ENCODE measurements at regions not wholly inside any gene's neighbourhood (a gene's known extent, or its start where the extent isn't known, plus 50 kb on each side); places are given as distances from the start of the nearest gene placed in this dataset.

GRCh38 chrX:39675619-39676018 is 422.1 kb downstream of the BCOR start:
- intact Hi-C loops (cut with micrococcal nuclease; ENCODE audit: unreplicated experiment), result no loop called here
- Mint-ChIP-seq H3K9me3 (ENCODE audit: unreplicated experiment) (no peaks in the 10 kb centered on the region), H3K36me3 (ENCODE audit: insufficient read depth, unreplicated experiment) (no peaks in the 10 kb centered on the region), H3K4me1 (ENCODE audit: low read depth, unreplicated experiment) (peaks cover 4% of the 10 kb centered on the region), H3K27ac (ENCODE audit: unreplicated experiment) (no peak overlapping the region), H3K4me3 (ENCODE audit: unreplicated experiment) (no peak overlapping the region), H3K27me3 (ENCODE audit: insufficient read depth, unreplicated experiment) (no peaks in the 10 kb centered on the region)
- no TSS peak for BruUV-seq (replicated peaks)
- Histone ChIP-seq H3K9me3 (no peaks in the 10 kb centered on the region), H3K36me3 (ENCODE audit: control insufficient read depth, insufficient read depth, low read length) (no peaks in the 10 kb centered on the region), H3K27me3 (replicated peaks; ENCODE audit: control insufficient read depth, insufficient read depth, low read length) (no peaks in the 10 kb centered on the region), H3K4me1 (no peaks in the 10 kb centered on the region), H3K4me3 (ENCODE audit: low read depth, low read length) (no peak overlapping the region)
- ChIA-PET POLR2A (no interaction called here), CTCF (no interaction called here)
- TF ChIP-seq CTCF (IDR thresholded peaks at IDR 0.05; ENCODE audit: insufficient read depth in 1 of 2, low read depth in 1 of 2, low read length in 1 of 2, severe bottlenecking in 1 of 2, unreplicated experiment in 1 of 2), result no peak
- DNase-seq, result no peak

GRCh38 chrX:39676434-39676833 is 421.3 kb downstream of the BCOR start:
- H3K27me3 Mint-ChIP-seq (ENCODE audit: insufficient read depth, unreplicated experiment), result no peaks in the 10 kb centered on the region
- H3K36me3 Mint-ChIP-seq (ENCODE audit: insufficient read depth, unreplicated experiment), result no peaks in the 10 kb centered on the region
- ChIA-PET POLR2A (no interaction called here), CTCF (no interaction called here)
- Histone ChIP-seq H3K4me3 (ENCODE audit: low read depth, low read length) (no peak overlapping the region), H3K36me3 (ENCODE audit: control insufficient read depth, insufficient read depth, low read length) (no peaks in the 10 kb centered on the region), H3K4me1 (no peaks in the 10 kb centered on the region), H3K9me3 (no peaks in the 10 kb centered on the region), H3K27me3 (replicated peaks; ENCODE audit: control insufficient read depth, insufficient read depth, low read length) (no peaks in the 10 kb centered on the region)
- H3K9me3 Mint-ChIP-seq (ENCODE audit: unreplicated experiment), result no peaks in the 10 kb centered on the region
- no peak for DNase-seq
- H3K27ac Mint-ChIP-seq (ENCODE audit: unreplicated experiment), result no peak overlapping the region
- intact Hi-C loops (cut with micrococcal nuclease; ENCODE audit: unreplicated experiment), result no loop called here
- TF ChIP-seq CTCF (IDR thresholded peaks at IDR 0.05; ENCODE audit: insufficient read depth in 1 of 2, low read depth in 1 of 2, low read length in 1 of 2, severe bottlenecking in 1 of 2, unreplicated experiment in 1 of 2), result no peak
- no TSS peak for BruUV-seq (replicated peaks)
- H3K4me3 Mint-ChIP-seq (ENCODE audit: unreplicated experiment), result no peak overlapping the region
- H3K4me1 Mint-ChIP-seq (ENCODE audit: low read depth, unreplicated experiment), result no peaks in the 10 kb centered on the region

GRCh38 chrX:39677585-39677977 is 420.2 kb downstream of the BCOR start:
- DNase-seq, result no peak
- no TSS peak for BruUV-seq (replicated peaks)
- no peak for TF ChIP-seq CTCF (IDR thresholded peaks at IDR 0.05; ENCODE audit: insufficient read depth in 1 of 2, low read depth in 1 of 2, low read length in 1 of 2, severe bottlenecking in 1 of 2, unreplicated experiment in 1 of 2)
- no peaks in the 10 kb centered on the region for H3K9me3 Mint-ChIP-seq (ENCODE audit: unreplicated experiment)
- H3K4me3 ChIP-seq (ENCODE audit: low read depth, low read length), result no peak overlapping the region
- H3K27me3 Mint-ChIP-seq (ENCODE audit: insufficient read depth, unreplicated experiment), result no peaks in the 10 kb centered on the region
- ChIA-PET CTCF (no interaction called here), POLR2A (no interaction called here)
- no peak overlapping the region for H3K27ac Mint-ChIP-seq (ENCODE audit: unreplicated experiment)
- H3K36me3 ChIP-seq (ENCODE audit: control insufficient read depth, insufficient read depth, low read length), result no peaks in the 10 kb centered on the region
- H3K27me3 ChIP-seq (replicated peaks; ENCODE audit: control insufficient read depth, insufficient read depth, low read length), result no peaks in the 10 kb centered on the region
- H3K4me3 Mint-ChIP-seq (ENCODE audit: unreplicated experiment), result no peak overlapping the region
- no peaks in the 10 kb centered on the region for H3K4me1 Mint-ChIP-seq (ENCODE audit: low read depth, unreplicated experiment)
- no peaks in the 10 kb centered on the region for H3K9me3 ChIP-seq
- no peaks in the 10 kb centered on the region for H3K4me1 ChIP-seq
- H3K36me3 Mint-ChIP-seq (ENCODE audit: insufficient read depth, unreplicated experiment), result no peaks in the 10 kb centered on the region
- intact Hi-C loops (cut with micrococcal nuclease; ENCODE audit: unreplicated experiment), result no loop called here

All from Caco-2 (cell line).